ENCODE measurements at regions not wholly inside any gene's neighbourhood (a gene's known extent, or its start where the extent isn't known, plus 50 kb on each side); places are given as distances from the start of the nearest gene placed in this dataset.

DNA sequence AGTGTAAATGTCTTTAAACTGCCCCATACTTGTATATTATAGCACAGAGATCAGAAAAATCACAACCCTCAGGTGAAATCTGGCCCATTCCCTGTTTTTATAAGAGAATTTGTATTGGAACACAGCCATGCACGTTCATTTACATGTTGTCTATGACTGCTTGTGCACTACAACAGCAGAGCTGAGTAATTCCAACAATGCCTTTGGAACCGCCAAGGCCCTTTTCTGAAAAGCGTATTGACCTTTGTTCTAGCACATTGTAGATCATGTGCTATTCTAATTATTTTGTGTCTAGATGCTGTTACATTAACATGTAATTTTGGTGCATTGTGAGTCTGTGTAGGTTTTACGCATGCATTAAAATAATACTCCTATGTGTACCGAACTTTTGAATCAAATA is 339.6 kb downstream of the CHRM3 start:
- BruUV-seq (replicated peaks), result no TSS peak
- CTCF ChIA-PET (ENCODE audit: low intra/inter-chr PET ratio), result no interaction called here
- no peaks in the 10 kb centered on the region for H3K4me1 ChIP-seq (replicated peaks in 1 of 2; ENCODE audit: control insufficient read depth in 2 of 2, insufficient read depth in 2 of 2, low read length in 2 of 2)
- H3K27ac ChIP-seq (ENCODE audit: extremely low read depth, low read depth, low read length), result no peak overlapping the region
- TF ChIP-seq, protein P1, sequence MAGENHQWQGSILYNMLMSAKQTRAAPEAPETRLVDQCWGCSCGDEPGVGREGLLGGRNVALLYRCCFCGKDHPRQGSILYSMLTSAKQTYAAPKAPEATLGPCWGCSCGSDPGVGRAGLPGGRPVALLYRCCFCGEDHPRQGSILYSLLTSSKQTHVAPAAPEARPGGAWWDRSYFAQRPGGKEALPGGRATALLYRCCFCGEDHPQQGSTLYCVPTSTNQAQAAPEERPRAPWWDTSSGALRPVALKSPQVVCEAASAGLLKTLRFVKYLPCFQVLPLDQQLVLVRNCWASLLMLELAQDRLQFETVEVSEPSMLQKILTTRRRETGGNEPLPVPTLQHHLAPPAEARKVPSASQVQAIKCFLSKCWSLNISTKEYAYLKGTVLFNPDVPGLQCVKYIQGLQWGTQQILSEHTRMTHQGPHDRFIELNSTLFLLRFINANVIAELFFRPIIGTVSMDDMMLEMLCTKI (IDR thresholded peaks at IDR 0.05; ENCODE audit: partially characterized antibody), result no peak
- POLR2A ChIA-PET, result no interaction called here
- H3K9ac ChIP-seq (ENCODE audit: insufficient read depth in 1 of 2, low read depth in 2 of 2, low read length in 2 of 2), result no peak overlapping the region
- DNase-seq (ENCODE audit: extremely low read depth in 1 of 4, low spot score in 3 of 4) (no peak), FAIRE-seq (no peak), ATAC-seq (no peak)
- intact Hi-C loops (cut with micrococcal nuclease), result no loop called here
- WGBS (ENCODE audit: insufficient coverage, low coverage, missing lambda C conversion rate), result 4% methylated on average over 5 of the region's 5 CpGs
- H4K20me1 ChIP-seq (replicated peaks; ENCODE audit: control insufficient read depth, insufficient read depth, low read length), result no peaks in the 10 kb centered on the region
- H3K4me2 ChIP-seq (ENCODE audit: insufficient read depth, low read length), result no peak overlapping the region
- in situ Hi-C loops (cut with MboI), result no loop called here
- no peaks in the 10 kb centered on the region for H3K27me3 ChIP-seq (ENCODE audit: control insufficient read depth in 2 of 2, insufficient read depth in 2 of 2, low read length in 2 of 2)
- no peaks in the 10 kb centered on the region for H3K36me3 ChIP-seq (ENCODE audit: control insufficient read depth, insufficient read depth, low read length)
- H3K4me3 ChIP-seq, result no peak overlapping the region
- no peaks in the 10 kb centered on the region for H3K9me3 ChIP-seq (replicated peaks; ENCODE audit: control insufficient read depth, insufficient read depth, low read depth, low read length)
- H3K9me1 ChIP-seq (ENCODE audit: control insufficient read depth, insufficient read depth, low read length), result no peaks in the 10 kb centered on the region
- H2AFZ ChIP-seq (ENCODE audit: low read depth, low read length), result no peak overlapping the region
- no peaks in the 10 kb centered on the region for H3K79me2 ChIP-seq (ENCODE audit: control insufficient read depth, insufficient read depth, low read length)

DNA sequence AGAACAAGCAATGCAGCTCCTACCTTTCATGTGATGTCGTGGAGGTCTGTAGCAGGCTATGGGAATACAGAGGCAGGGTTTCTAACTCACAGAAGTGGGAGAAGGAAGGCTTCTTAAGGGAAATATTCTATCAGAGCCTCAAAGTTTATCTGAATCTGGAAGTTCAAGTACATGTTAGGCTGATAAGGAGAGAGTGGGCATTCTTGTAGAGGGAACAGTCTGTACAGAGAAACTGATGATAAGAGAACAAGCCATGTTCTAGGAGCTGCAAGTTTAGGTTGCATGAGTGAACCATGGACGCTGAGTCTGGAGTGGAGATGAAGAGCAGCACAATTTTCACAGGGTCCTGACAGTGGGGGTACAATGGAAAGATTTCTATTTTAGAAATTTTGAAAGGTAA is 344.0 kb downstream of the CHRM3 start:
- no TSS peak for BruUV-seq (replicated peaks)
- no peak overlapping the region for H2AFZ ChIP-seq (ENCODE audit: low read depth, low read length)
- no peak overlapping the region for H3K4me2 ChIP-seq (ENCODE audit: insufficient read depth, low read length)
- ATAC-seq (no peak), FAIRE-seq (no peak), DNase-seq (ENCODE audit: extremely low read depth in 1 of 4, low spot score in 3 of 4) (no peak)
- H3K4me1 ChIP-seq (replicated peaks in 1 of 2; ENCODE audit: control insufficient read depth in 2 of 2, insufficient read depth in 2 of 2, low read length in 2 of 2), result no peaks in the 10 kb centered on the region
- no peaks in the 10 kb centered on the region for H3K9me1 ChIP-seq (ENCODE audit: control insufficient read depth, insufficient read depth, low read length)
- H3K9ac ChIP-seq (ENCODE audit: insufficient read depth in 1 of 2, low read depth in 2 of 2, low read length in 2 of 2), result no peak overlapping the region
- H3K27me3 ChIP-seq (ENCODE audit: control insufficient read depth in 2 of 2, insufficient read depth in 2 of 2, low read length in 2 of 2), result no peaks in the 10 kb centered on the region
- no peaks in the 10 kb centered on the region for H3K9me3 ChIP-seq (replicated peaks; ENCODE audit: control insufficient read depth, insufficient read depth, low read depth, low read length)
- in situ Hi-C loops (cut with MboI) (no loop called here), intact Hi-C loops (cut with micrococcal nuclease) (no loop called here)
- no peaks in the 10 kb centered on the region for H3K36me3 ChIP-seq (ENCODE audit: control insufficient read depth, insufficient read depth, low read length)
- no peak overlapping the region for H3K4me3 ChIP-seq
- H3K27ac ChIP-seq (ENCODE audit: extremely low read depth, low read depth, low read length), result no peak overlapping the region
- TF ChIP-seq, protein P2, sequence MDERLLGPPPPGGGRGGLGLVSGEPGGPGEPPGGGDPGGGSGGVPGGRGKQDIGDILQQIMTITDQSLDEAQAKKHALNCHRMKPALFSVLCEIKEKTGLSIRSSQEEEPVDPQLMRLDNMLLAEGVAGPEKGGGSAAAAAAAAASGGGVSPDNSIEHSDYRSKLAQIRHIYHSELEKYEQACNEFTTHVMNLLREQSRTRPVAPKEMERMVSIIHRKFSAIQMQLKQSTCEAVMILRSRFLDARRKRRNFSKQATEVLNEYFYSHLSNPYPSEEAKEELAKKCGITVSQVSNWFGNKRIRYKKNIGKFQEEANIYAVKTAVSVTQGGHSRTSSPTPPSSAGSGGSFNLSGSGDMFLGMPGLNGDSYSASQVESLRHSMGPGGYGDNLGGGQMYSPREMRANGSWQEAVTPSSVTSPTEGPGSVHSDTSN (CRISPR knock-in tag; IDR thresholded peaks at IDR 0.05; ENCODE audit: low read depth), result no peak
- TF ChIP-seq, protein P2 (tag; conservative IDR thresholded peaks at IDR 0.05; ENCODE audit: low read depth), result no peak
- TF ChIP-seq TOE1 (IDR thresholded peaks at IDR 0.05; ENCODE audit: borderline replicate concordance), result no peak
- no peak for TF ChIP-seq TOE1 (CRISPR knock-in tag; IDR thresholded peaks at IDR 0.05; ENCODE audit: borderline replicate concordance, low read depth)
- TF ChIP-seq ZNF764 (CRISPR knock-in tag; IDR thresholded peaks at IDR 0.05; ENCODE audit: low read depth), result no peak
- no peak for TF ChIP-seq HDAC1 (IDR thresholded peaks at IDR 0.05)
- TF ChIP-seq RAD21 (CRISPR knock-in tag; conservative IDR thresholded peaks at IDR 0.05 in 1 of 2, IDR thresholded peaks at IDR 0.05 in 1 of 2), result no peak
- TF ChIP-seq NFE2 (IDR thresholded peaks at IDR 0.05; ENCODE audit: low read depth), result no peak
- WGBS (ENCODE audit: insufficient coverage, low coverage, missing lambda C conversion rate), result 0% methylated on average over 2 of the region's 2 CpGs
- POLR2A ChIA-PET, result no interaction called here
- CTCF ChIA-PET (ENCODE audit: low intra/inter-chr PET ratio), result no interaction called here
- no peaks in the 10 kb centered on the region for H4K20me1 ChIP-seq (replicated peaks; ENCODE audit: control insufficient read depth, insufficient read depth, low read length)
- H3K79me2 ChIP-seq (ENCODE audit: control insufficient read depth, insufficient read depth, low read length), result no peaks in the 10 kb centered on the region

Measured in K562 (cell line).